ENCODE measurements at regions not wholly inside any gene's neighbourhood (a gene's known extent, or its start where the extent isn't known, plus 50 kb on each side); places are given as distances from the start of the nearest gene placed in this dataset.

GRCh38 chr20:40436011-40436410 lies 253.0 kb downstream of the MAFB start:
- H3K27me3 ChIP-seq (ENCODE audit: control insufficient read depth, insufficient read depth, low read length), result no peaks in the 10 kb centered on the region
- ChIA-PET POLR2A (no interaction called here), CTCF (no interaction called here)
- no peak overlapping the region for H3K27ac ChIP-seq (ENCODE audit: low read depth, low read length)
- no peak for DNase-seq (ENCODE audit: low read depth, low spot score)
- TF ChIP-seq, protein P1, sequence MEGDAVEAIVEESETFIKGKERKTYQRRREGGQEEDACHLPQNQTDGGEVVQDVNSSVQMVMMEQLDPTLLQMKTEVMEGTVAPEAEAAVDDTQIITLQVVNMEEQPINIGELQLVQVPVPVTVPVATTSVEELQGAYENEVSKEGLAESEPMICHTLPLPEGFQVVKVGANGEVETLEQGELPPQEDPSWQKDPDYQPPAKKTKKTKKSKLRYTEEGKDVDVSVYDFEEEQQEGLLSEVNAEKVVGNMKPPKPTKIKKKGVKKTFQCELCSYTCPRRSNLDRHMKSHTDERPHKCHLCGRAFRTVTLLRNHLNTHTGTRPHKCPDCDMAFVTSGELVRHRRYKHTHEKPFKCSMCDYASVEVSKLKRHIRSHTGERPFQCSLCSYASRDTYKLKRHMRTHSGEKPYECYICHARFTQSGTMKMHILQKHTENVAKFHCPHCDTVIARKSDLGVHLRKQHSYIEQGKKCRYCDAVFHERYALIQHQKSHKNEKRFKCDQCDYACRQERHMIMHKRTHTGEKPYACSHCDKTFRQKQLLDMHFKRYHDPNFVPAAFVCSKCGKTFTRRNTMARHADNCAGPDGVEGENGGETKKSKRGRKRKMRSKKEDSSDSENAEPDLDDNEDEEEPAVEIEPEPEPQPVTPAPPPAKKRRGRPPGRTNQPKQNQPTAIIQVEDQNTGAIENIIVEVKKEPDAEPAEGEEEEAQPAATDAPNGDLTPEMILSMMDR (IDR thresholded peaks at IDR 0.05; ENCODE audit: low read depth, low read length), result no peak
- no peaks in the 10 kb centered on the region for H3K9me3 ChIP-seq (ENCODE audit: control insufficient read depth, insufficient read depth, low read length)
- H3K4me3 ChIP-seq (ENCODE audit: low read depth, low read length), result no peak overlapping the region

GRCh38 chr20:40435146-40435895 lies 253.7 kb downstream of the MAFB start:
- Histone ChIP-seq H3K27me3 (ENCODE audit: control insufficient read depth, insufficient read depth, low read length) (no peaks in the 10 kb centered on the region), H3K4me3 (ENCODE audit: low read depth, low read length) (no peak overlapping the region), H3K9me3 (ENCODE audit: control insufficient read depth, insufficient read depth, low read length) (no peaks in the 10 kb centered on the region), H3K27ac (ENCODE audit: low read depth, low read length) (no peak overlapping the region)
- CTCF ChIA-PET, result no interaction called here
- POLR2A ChIA-PET, result no interaction called here
- no peak for DNase-seq (ENCODE audit: low read depth, low spot score)
- TF ChIP-seq, protein P1 (IDR thresholded peaks at IDR 0.05; ENCODE audit: low read depth, low read length), result no peak

DNA sequence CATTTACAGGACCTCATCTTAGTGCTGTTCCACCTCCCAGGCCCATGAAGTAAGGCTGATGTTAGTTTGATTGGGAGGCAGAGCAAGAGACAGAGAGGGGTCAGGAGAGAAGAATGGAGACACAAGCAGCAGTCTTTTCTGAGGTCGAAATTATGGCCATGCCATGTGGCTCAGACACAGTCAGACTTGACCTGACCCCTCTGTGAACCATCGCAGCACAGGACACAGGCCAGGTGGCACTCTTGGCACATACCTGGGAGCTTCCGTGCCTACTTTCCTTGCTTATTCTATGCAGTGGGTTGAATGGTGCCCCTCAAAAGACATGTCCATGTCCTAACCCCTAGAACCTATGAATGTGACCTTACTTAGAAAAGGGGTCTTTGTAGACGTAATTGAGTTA lies 254.9 kb downstream of the MAFB start:
- H3K4me3 ChIP-seq (ENCODE audit: low read depth, low read length), result no peak overlapping the region
- CTCF ChIA-PET, result no interaction called here
- H3K27ac ChIP-seq (ENCODE audit: low read depth, low read length), result no peak overlapping the region
- H3K9me3 ChIP-seq (ENCODE audit: control insufficient read depth, insufficient read depth, low read length), result no peaks in the 10 kb centered on the region
- no peaks in the 10 kb centered on the region for H3K27me3 ChIP-seq (ENCODE audit: control insufficient read depth, insufficient read depth, low read length)
- TF ChIP-seq, protein P1 (IDR thresholded peaks at IDR 0.05; ENCODE audit: low read depth, low read length), result no peak
- POLR2A ChIA-PET, result no interaction called here
- no peak for DNase-seq (ENCODE audit: low read depth, low spot score)

DNA sequence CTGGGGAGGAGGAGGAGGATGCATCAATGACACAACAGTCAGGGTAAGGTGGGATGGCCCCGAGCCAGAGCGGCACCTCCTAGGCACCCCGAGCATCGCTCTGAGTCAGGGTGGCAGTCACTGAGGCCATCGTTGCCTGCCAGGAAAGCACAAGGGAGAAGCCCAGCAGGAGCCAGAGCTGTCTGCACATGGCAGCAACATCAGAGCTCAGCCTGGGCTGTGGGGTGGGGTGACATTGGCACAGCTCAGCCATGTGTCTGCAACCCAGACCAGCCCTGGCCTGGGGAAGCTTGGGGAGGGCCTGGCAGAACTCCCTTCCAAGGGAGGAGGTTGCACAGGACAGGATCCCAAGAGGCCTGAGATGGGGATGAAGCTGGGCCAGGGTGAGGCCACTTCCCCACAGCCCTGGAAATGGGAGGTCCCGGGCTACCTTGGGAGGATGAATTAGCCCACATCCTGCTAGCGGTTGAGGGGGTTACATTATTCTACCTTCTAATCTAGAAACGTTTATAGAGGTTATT lies 255.6 kb downstream of the MAFB start:
- CTCF ChIA-PET, result no interaction called here

DNA sequence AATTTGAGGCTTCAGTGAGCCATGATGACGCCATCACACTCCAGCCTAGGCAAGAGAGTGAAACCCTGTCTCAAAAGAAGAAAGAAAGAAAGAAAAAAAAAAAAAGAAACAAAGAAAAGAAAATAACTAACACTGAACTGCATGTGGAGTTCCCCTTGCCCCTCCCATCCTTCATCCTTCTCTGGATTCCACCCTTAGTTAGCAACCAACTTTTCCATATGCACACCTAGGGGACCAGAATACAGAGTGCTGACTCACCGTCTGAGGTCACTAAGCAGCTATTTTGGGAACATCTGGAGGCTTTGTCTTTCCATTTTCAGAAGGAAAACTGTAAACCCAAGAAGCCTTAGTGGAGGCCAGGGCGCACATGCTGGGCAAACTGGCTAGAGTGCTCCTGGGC lies 257.4 kb downstream of the MAFB start:
- ChIA-PET POLR2A (no interaction called here), CTCF (no interaction called here)
- TF ChIP-seq, protein P1 (IDR thresholded peaks at IDR 0.05; ENCODE audit: low read depth, low read length), result no peak
- H3K27ac ChIP-seq (ENCODE audit: low read depth, low read length), result no peak overlapping the region
- H3K27me3 ChIP-seq (ENCODE audit: control insufficient read depth, insufficient read depth, low read length), result no peaks in the 10 kb centered on the region
- no peak overlapping the region for H3K4me3 ChIP-seq (ENCODE audit: low read depth, low read length)
- no peaks in the 10 kb centered on the region for H3K9me3 ChIP-seq (ENCODE audit: control insufficient read depth, insufficient read depth, low read length)
- no peak for DNase-seq (ENCODE audit: low read depth, low spot score)

More for the DNA sequence above, 255.6 kb downstream of the MAFB start:
- POLR2A ChIA-PET, result no interaction called here
- Histone ChIP-seq H3K27ac (ENCODE audit: low read depth, low read length) (no peak overlapping the region), H3K4me3 (ENCODE audit: low read depth, low read length) (no peak overlapping the region), H3K9me3 (ENCODE audit: control insufficient read depth, insufficient read depth, low read length) (no peaks in the 10 kb centered on the region), H3K27me3 (ENCODE audit: control insufficient read depth, insufficient read depth, low read length) (no peaks in the 10 kb centered on the region)
- DNase-seq (ENCODE audit: low read depth, low spot score), result no peak
- TF ChIP-seq, protein P1 (IDR thresholded peaks at IDR 0.05; ENCODE audit: low read depth, low read length), result no peak

Data from AG04450 (cell line).